Colonic mucosa (tissue), 4 donors: ENCODE measurements at regions not wholly inside any gene's neighbourhood (a gene's known extent, or its start where the extent isn't known, plus 50 kb on each side); places are given as distances from the start of the nearest gene placed in this dataset.

Experiments
- DNase-seq: peaks from one replicate; pipeline ENCODE4 v3.0.0-alpha.2; 2020
- H3K27ac ChIP-seq: fragments of 200-600 bp; one replicate; pipeline ENCODE4 v1.8.0; 2021
- H3K27me3 ChIP-seq: fragments of 200-600 bp; one replicate; pipeline ENCODE4 v1.8.0; 2021
- H3K36me3 ChIP-seq: fragments of 200-600 bp; one replicate; pipeline ENCODE4 v1.8.0; 2021
- H3K4me1 ChIP-seq: fragments of 200-600 bp; one replicate; pipeline ENCODE4 v1.8.0; 2021; ENCODE audit warnings: mild to moderate bottlenecking
- H3K4me3 ChIP-seq: fragments of 200-600 bp; one replicate; pipeline ENCODE4 v1.8.0; 2021
- H3K9ac ChIP-seq, 2 donors: one replicate each; pipeline ENCODE4 v1.7.0; 2013; ENCODE audit warnings: control low read depth in 2 of 2, low read depth in 2 of 2, low read length in 2 of 2
- H3K9me3 ChIP-seq: fragments of 200-600 bp; one replicate; pipeline ENCODE4 v1.8.0; 2021
- CTCF ChIP-seq: fragments of 200-600 bp; IDR thresholded peaks from one replicate; pipeline ENCODE4 v1.8.0; 2022; ENCODE audit warnings: antibody characterized with exemption, mild to moderate bottlenecking
- intact Hi-C: fragments of 100-400 bp; cut with DNase I; formaldehyde crosslinking; loops from one replicate; pipeline ENCODE4 v1.14.1; 2022
- donor health status: healthy.
- donor health status: DM: no; HTN: no; CAD: no.
- donor health status: DM: no; HTN: no; CAD: no.

GRCh38 chr17:36864827-36865430 lies 72.3 kb upstream of the LHX1 start:
- intact Hi-C loops = no loop called here
- no peak for TF ChIP-seq CTCF
- Histone ChIP-seq H3K27ac (no peak overlapping the region), H3K9me3 (no peaks in the 10 kb centered on the region), H3K36me3 (no peaks in the 10 kb centered on the region), H3K27me3 (no peaks in the 10 kb centered on the region), H3K9ac (no peak overlapping the region), H3K4me1 (no peaks in the 10 kb centered on the region), H3K4me3 (no peak overlapping the region)
- DNase-seq = no peak

GRCh38 chr17:36867716-36868341 lies 69.4 kb upstream of the LHX1 start:
- no peaks in the 10 kb centered on the region for H3K27me3 ChIP-seq
- H3K36me3 ChIP-seq = no peaks in the 10 kb centered on the region
- no peak overlapping the region for H3K9ac ChIP-seq
- no peaks in the 10 kb centered on the region for H3K4me1 ChIP-seq
- no peaks in the 10 kb centered on the region for H3K9me3 ChIP-seq
- DNase-seq = no peak
- no peak for TF ChIP-seq CTCF
- intact Hi-C loops = no loop called here
- H3K4me3 ChIP-seq = no peak overlapping the region
- no peak overlapping the region for H3K27ac ChIP-seq

GRCh38 chr17:36868777-36869176 lies 68.5 kb upstream of the LHX1 start:
- no peak overlapping the region for H3K9ac ChIP-seq
- DNase-seq = no peak
- H3K36me3 ChIP-seq = no peaks in the 10 kb centered on the region
- no peaks in the 10 kb centered on the region for H3K4me1 ChIP-seq
- intact Hi-C loops = no loop called here
- H3K27ac ChIP-seq = no peak overlapping the region
- no peaks in the 10 kb centered on the region for H3K9me3 ChIP-seq
- TF ChIP-seq CTCF = no peak
- H3K27me3 ChIP-seq = no peaks in the 10 kb centered on the region
- no peak overlapping the region for H3K4me3 ChIP-seq

- DNase-seq = no peak
- no peak for TF ChIP-seq CTCF
- Histone ChIP-seq H3K9ac (no peak overlapping the region), H3K9me3 (no peaks in the 10 kb centered on the region), H3K4me3 (no peak overlapping the region), H3K27ac (no peak overlapping the region), H3K36me3 (no peaks in the 10 kb centered on the region), H3K27me3 (no peaks in the 10 kb centered on the region), H3K4me1 (no peaks in the 10 kb centered on the region)
- intact Hi-C loops = no loop called here
Observed at GRCh38 chr17:36869441-36869840, 67.8 kb upstream of the LHX1 start.

- no peak overlapping the region for H3K4me3 ChIP-seq
- no peak overlapping the region for H3K27ac ChIP-seq
- H3K9me3 ChIP-seq = no peaks in the 10 kb centered on the region
- no peaks in the 10 kb centered on the region for H3K36me3 ChIP-seq
- H3K9ac ChIP-seq = no peak overlapping the region
- no peaks in the 10 kb centered on the region for H3K27me3 ChIP-seq
- no peak for TF ChIP-seq CTCF
- no peaks in the 10 kb centered on the region for H3K4me1 ChIP-seq
- intact Hi-C loops = no loop called here
- DNase-seq = no peak
Observed at GRCh38 chr17:36869856-36870719, 67.2 kb upstream of the LHX1 start.
